Body of pancreas (tissue), 4 donors: ENCODE measurements at regions not wholly inside any gene's neighbourhood (a gene's known extent, or its start where the extent isn't known, plus 50 kb on each side); places are given as distances from the start of the nearest gene placed in this dataset.

ENCODE experiments used
- POLR2A ChIP-seq, 3 donors: fragments of 450-650 bp; IDR thresholded peaks; one replicate each; pipeline ENCODE4 v1.6.1; 2016; ENCODE audit warnings: antibody characterized with exemption in 3 of 3, mild to moderate bottlenecking in 2 of 3
- TF ChIP-seq, protein P1 (sequence below), 7 experiments: fragments of 450-650 bp in 4 of 7; fragments of 200-600 bp in 3 of 7; sonication (generic) in 3 of 7; IDR thresholded peaks; one replicate each; pipeline ENCODE4 v1.5.1; 2016 to 2019; ENCODE audit warnings: antibody characterized with exemption in 7 of 7

DNA sequence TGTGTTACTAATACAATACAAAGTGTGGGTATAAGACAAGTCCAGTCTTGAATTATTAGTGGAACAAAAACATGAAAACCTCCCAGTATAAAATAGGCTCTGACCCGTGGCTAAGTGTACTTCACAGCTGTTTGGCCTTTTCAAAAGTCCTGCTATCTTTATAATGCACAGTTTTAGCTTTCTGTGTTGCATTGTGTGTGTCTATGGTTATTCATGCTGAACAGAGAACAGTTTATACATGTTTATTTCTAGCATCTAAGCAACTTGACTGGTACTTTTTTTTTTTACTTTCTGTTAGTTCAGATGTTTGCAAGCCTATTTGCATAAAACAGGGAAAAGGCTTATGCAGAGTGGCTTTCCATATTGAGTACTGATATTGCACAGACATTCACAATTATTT, 119.2 kb upstream of the CCN2 start:
- no peak for TF ChIP-seq POLR2A (IDR thresholded peaks at IDR 0.05)
- TF ChIP-seq, protein P1, sequence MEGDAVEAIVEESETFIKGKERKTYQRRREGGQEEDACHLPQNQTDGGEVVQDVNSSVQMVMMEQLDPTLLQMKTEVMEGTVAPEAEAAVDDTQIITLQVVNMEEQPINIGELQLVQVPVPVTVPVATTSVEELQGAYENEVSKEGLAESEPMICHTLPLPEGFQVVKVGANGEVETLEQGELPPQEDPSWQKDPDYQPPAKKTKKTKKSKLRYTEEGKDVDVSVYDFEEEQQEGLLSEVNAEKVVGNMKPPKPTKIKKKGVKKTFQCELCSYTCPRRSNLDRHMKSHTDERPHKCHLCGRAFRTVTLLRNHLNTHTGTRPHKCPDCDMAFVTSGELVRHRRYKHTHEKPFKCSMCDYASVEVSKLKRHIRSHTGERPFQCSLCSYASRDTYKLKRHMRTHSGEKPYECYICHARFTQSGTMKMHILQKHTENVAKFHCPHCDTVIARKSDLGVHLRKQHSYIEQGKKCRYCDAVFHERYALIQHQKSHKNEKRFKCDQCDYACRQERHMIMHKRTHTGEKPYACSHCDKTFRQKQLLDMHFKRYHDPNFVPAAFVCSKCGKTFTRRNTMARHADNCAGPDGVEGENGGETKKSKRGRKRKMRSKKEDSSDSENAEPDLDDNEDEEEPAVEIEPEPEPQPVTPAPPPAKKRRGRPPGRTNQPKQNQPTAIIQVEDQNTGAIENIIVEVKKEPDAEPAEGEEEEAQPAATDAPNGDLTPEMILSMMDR (IDR thresholded peaks at IDR 0.05) = no peak
